T-cell (primary cell): ENCODE measurements at regions not wholly inside any gene's neighbourhood (a gene's known extent, or its start where the extent isn't known, plus 50 kb on each side); places are given as distances from the start of the nearest gene placed in this dataset.

ENCODE experiments used
- ATAC-seq, 4 experiments: fragments of 200-7000 bp in 3 of 4; fragments of 150-1000 bp in 1 of 4; cut with Tn5 transposase; replicated peaks in 1 of 4; 1 replicate in 3 of 4; 2 replicates in 1 of 4; pipeline ENCODE4 v1.10.0; 2021; ENCODE audit warnings: moderate library complexity in 3 of 4, mild to moderate bottlenecking in 2 of 4, moderate number of reproducible peaks in 1 of 4
- CTCF ChIA-PET, 2 donors: fragments of 300-600 bp; sonication (Branson Sonifier 250); formaldehyde crosslinking; loops; one replicate each; lab custom pipeline; 2022; ENCODE audit warnings: antibody characterized with exemption in 2 of 2; lab: Charles Lee
- POLR2A ChIA-PET, 2 donors: fragments of 300-600 bp; sonication (Branson Sonifier 250); formaldehyde crosslinking; loops; one replicate each; lab custom pipeline; 2022; ENCODE audit warnings: antibody characterized with exemption in 2 of 2; lab: Charles Lee
- DNase-seq, 35 experiments: peaks; one replicate each; pipeline versions ENCODE4 v3.0.0 to v3.0.0-alpha.2; 2013 to 2023
- H3K27ac ChIP-seq: one replicate; pipeline ENCODE4 v1.5.1; 2013; ENCODE audit warnings: low read length
- H3K27me3 ChIP-seq, 2 experiments: replicated peaks in 1 of 2; 1 replicate in 1 of 2; 2 replicates in 1 of 2; pipeline versions ENCODE4 v1.6.1 to v1.7.0; 2013; ENCODE audit warnings: low read length in 1 of 2, mixed read lengths in 1 of 2; ENCODE audit not compliant: control insufficient read depth in 2 of 2, insufficient read depth in 2 of 2; ENCODE audit errors: extremely low read depth in 1 of 2
- H3K36me3 ChIP-seq, 2 donors: 1 replicate in 1 of 2; 2 replicates in 1 of 2; pipeline versions ENCODE4 v1.6.1 to v1.7.0; 2013; ENCODE audit warnings: low read length in 1 of 2; ENCODE audit not compliant: control insufficient read depth in 2 of 2, insufficient read depth in 1 of 2; ENCODE audit errors: extremely low read depth in 1 of 2
- H3K4me1 ChIP-seq, 2 experiments: 1 replicate in 1 of 2; 2 replicates in 1 of 2; pipeline versions ENCODE4 v1.6.1 to v1.7.0; 2013; ENCODE audit warnings: low read length in 2 of 2, mixed read lengths in 1 of 2; ENCODE audit not compliant: insufficient read depth in 2 of 2, control insufficient read depth in 1 of 2; ENCODE audit errors: extremely low read depth in 1 of 2
- H3K4me3 ChIP-seq, 2 donors: 1 replicate in 1 of 2; 2 replicates in 1 of 2; pipeline versions ENCODE4 v1.5.1 to v1.7.0; 2013; ENCODE audit warnings: mild to moderate bottlenecking in 2 of 2, low read length in 1 of 2, moderate library complexity in 1 of 2; ENCODE audit not compliant: control insufficient read depth in 1 of 2; ENCODE audit errors: extremely low read depth in 1 of 2
- H3K9me3 ChIP-seq: 2 replicates; pipeline ENCODE4 v1.7.0; 2013
- H3K27ac Mint-ChIP-seq, 2 donors: one replicate each; pipeline ENCODE4 v1.8.0; 2020 to 2021; ENCODE audit warnings: mild to moderate bottlenecking in 2 of 2, mixed read lengths in 2 of 2
- H3K27me3 Mint-ChIP-seq, 2 donors: one replicate each; pipeline ENCODE4 v1.8.0; 2021 to 2022; ENCODE audit warnings: mixed read lengths in 2 of 2
- H3K36me3 Mint-ChIP-seq: one replicate; pipeline ENCODE4 v1.8.0; 2021; ENCODE audit warnings: mixed read lengths
- H3K4me1 Mint-ChIP-seq, 3 donors: one replicate each; pipeline ENCODE4 v1.8.0; 2020 to 2022; ENCODE audit warnings: mixed read lengths in 3 of 3, mild to moderate bottlenecking in 1 of 3
- H3K4me3 Mint-ChIP-seq, 3 donors: one replicate each; pipeline ENCODE4 v1.8.0; 2020 to 2022; ENCODE audit warnings: mild to moderate bottlenecking in 3 of 3, mixed read lengths in 3 of 3, moderate library complexity in 3 of 3
- H3K9me3 Mint-ChIP-seq, 3 donors: one replicate each; pipeline ENCODE4 v1.8.0; 2020 to 2022; ENCODE audit warnings: mixed read lengths in 3 of 3
- WGBS: methylation state at CpG from one replicate; pipeline ENCODE4 v1.1.5; 2013; ENCODE audit warnings: missing lambda C conversion rate; ENCODE audit not compliant: insufficient coverage; 5-methylcytosine and 5-hydroxymethylcytosine counted together

GRCh38 chr4:131430302-131430701 is 1718.8 kb upstream of the PCDH10 start:
- WGBS = 84% methylated on average over 2 of the region's 3 CpGs
- Histone ChIP-seq H3K27ac (no peak overlapping the region), H3K4me1 (no peaks in the 10 kb centered on the region), H3K4me3 (no peak overlapping the region), H3K9me3 (no peaks in the 10 kb centered on the region), H3K36me3 (no peaks in the 10 kb centered on the region), H3K27me3 (no peaks in the 10 kb centered on the region)
- ChIA-PET CTCF (no interaction called here), POLR2A (no interaction called here)
- no peak for DNase-seq
- no peak for ATAC-seq
- Mint-ChIP-seq H3K27ac (no peak overlapping the region), H3K4me3 (no peak overlapping the region), H3K4me1 (no peaks in the 10 kb centered on the region), H3K27me3 (no peaks in the 10 kb centered on the region), H3K9me3 (peaks cover 8 to 41% (median 14%) of the 10 kb centered on the region in 3 donors), H3K36me3 (no peaks in the 10 kb centered on the region)

DNA sequence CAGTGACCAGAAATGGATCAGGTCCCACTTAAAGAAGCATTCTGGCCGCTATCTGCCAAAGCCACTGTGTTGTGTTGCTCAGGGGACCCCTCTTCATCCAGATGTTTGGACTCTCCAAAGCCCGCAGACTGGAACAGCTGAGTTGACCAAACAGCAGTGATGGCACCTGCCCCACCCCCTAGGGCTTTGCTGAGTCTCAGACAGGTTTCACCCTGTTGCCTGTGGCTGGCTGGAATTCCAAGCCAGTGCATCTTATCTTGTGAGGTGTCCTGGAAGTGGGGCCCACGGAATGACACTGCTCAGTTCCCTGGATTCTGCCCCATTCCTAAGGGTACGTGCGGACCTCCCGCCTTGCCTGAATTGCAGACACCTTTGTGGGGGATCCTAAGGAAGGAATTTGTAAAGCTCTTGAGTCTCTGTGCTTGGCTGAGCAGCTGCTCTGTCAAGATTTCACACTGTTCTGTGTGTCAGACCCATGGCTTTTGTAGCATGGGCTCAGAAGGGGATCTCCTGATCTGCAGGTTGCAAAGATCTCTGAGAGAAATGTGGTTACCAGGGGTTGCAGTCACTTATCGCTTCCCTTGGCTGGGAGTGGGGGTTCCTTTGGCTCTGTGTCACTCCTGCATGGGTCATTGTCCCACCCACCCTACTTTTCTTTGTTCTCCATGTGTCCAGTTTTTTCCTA is 1707.9 kb upstream of the PCDH10 start:
- no peak overlapping the region for H3K27ac ChIP-seq
- Mint-ChIP-seq H3K36me3 (no peaks in the 10 kb centered on the region), H3K4me1 (no peaks in the 10 kb centered on the region), H3K9me3 (peaks cover 14 to 17% (median 16%) of the 10 kb centered on the region in 3 donors), H3K27me3 (no peaks in the 10 kb centered on the region), H3K4me3 (no peak overlapping the region), H3K27ac (no peak overlapping the region)
- DNase-seq = no peak
- H3K4me1 ChIP-seq = no peaks in the 10 kb centered on the region
- no peak for ATAC-seq
- H3K36me3 ChIP-seq = no peaks in the 10 kb centered on the region
- ChIA-PET POLR2A (no interaction called here), CTCF (no interaction called here)
- WGBS = 74% methylated on average over 6 of the region's 7 CpGs
- H3K9me3 ChIP-seq = no peaks in the 10 kb centered on the region
- H3K4me3 ChIP-seq = no peak overlapping the region
- H3K27me3 ChIP-seq = no peaks in the 10 kb centered on the region

GRCh38 chr4:131447883-131448282 is 1701.2 kb upstream of the PCDH10 start:
- no peaks in the 10 kb centered on the region for H3K9me3 ChIP-seq

GRCh38 chr4:131450572-131451209 is 1698.4 kb upstream of the PCDH10 start:
- POLR2A ChIA-PET = interaction anchor here in 1 of 2 donors (0.6 kb wide), 1 partner anchor 12 kb away, joined by 4 read pairs; no protein-coding TSS in a partner anchor
- H3K4me3 ChIP-seq = no peak overlapping the region
- no peaks in the 10 kb centered on the region for H3K27me3 ChIP-seq
- no peak overlapping the region for H3K27ac Mint-ChIP-seq
- H3K36me3 Mint-ChIP-seq = no peaks in the 10 kb centered on the region
- no peaks in the 10 kb centered on the region for H3K27me3 Mint-ChIP-seq
- H3K9me3 ChIP-seq = no peaks in the 10 kb centered on the region
- CTCF ChIA-PET = no interaction called here
- WGBS = no CpG with 5 or more reads among the region's 1 CpG
- DNase-seq (no peak), ATAC-seq (no peak)
- H3K4me3 Mint-ChIP-seq = no peak overlapping the region
- no peaks in the 10 kb centered on the region for H3K4me1 Mint-ChIP-seq
- no peak overlapping the region for H3K27ac ChIP-seq
- peaks cover 2 to 12% (median 4%) of the 10 kb centered on the region in 3 donors for H3K9me3 Mint-ChIP-seq
- no peaks in the 10 kb centered on the region for H3K36me3 ChIP-seq
- H3K4me1 ChIP-seq = no peaks in the 10 kb centered on the region

More at GRCh38 chr4:131447883-131448282, 1701.2 kb upstream of the PCDH10 start:
- Histone ChIP-seq H3K27me3 (no peaks in the 10 kb centered on the region), H3K4me3 (no peak overlapping the region), H3K4me1 (no peaks in the 10 kb centered on the region), H3K36me3 (no peaks in the 10 kb centered on the region), H3K27ac (no peak overlapping the region)
- WGBS = no CpG with 5 or more reads among the region's 6 CpGs
- DNase-seq (no peak), ATAC-seq (no peak)
- Mint-ChIP-seq H3K27me3 (no peaks in the 10 kb centered on the region), H3K4me1 (no peaks in the 10 kb centered on the region), H3K4me3 (no peak overlapping the region), H3K36me3 (no peaks in the 10 kb centered on the region), H3K27ac (no peak overlapping the region), H3K9me3 (peaks cover 2 to 12% (median 4%) of the 10 kb centered on the region in 3 donors)
- ChIA-PET CTCF (no interaction called here), POLR2A (no interaction called here)

DNA sequence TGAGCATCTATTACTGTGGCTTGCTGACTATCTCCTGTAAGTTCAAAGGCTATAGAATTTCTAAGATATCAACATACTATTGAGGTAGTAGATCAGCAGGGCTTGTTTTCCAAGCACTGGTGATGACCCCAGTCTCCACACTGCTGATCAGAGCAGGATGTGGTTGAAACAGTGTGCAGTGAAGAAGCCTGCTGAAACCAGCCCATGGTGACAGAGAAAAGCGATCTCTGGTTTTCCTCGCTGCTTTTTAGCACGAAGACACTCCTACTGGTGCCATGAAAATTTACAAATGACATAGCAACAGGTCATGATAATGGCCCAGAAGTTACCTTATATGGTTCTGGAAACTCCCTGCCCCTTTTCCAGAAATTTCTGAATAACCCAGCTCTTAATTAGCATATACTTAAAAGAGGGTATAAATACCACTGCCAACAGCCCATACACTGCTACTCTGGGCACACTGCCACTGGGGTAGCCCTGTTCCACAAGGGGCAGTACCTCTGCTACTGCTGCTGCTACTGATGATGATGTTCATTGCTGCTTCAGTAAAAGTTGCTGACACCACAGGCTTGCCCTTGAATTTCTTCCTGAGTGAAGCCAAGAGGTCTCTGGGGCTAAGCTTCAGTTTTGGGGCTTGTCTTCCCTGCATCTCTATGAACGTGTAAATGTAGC is 1689.5 kb upstream of the PCDH10 start:
- ChIA-PET POLR2A (no interaction called here), CTCF (no interaction called here)
- ATAC-seq (peak in 1 of 4 experiments; percentile 32), DNase-seq (no peak)
- Histone ChIP-seq H3K4me1 (peaks cover 0 to 9% of the 10 kb centered on the region in 2 experiments), H3K27ac (no peak overlapping the region), H3K4me3 (no peak overlapping the region), H3K9me3 (no peaks in the 10 kb centered on the region), H3K27me3 (no peaks in the 10 kb centered on the region), H3K36me3 (no peaks in the 10 kb centered on the region)
- Mint-ChIP-seq H3K9me3 (peaks cover 0 to 11% (median 8%) of the 10 kb centered on the region in 3 donors), H3K27me3 (no peaks in the 10 kb centered on the region), H3K36me3 (no peaks in the 10 kb centered on the region), H3K27ac (no peak overlapping the region), H3K4me1 (no peaks in the 10 kb centered on the region), H3K4me3 (no peak overlapping the region)
- 36% methylated on average over 3 of the region's 4 CpGs for WGBS

GRCh38 chr4:131470360-131470759 is 1678.7 kb upstream of the PCDH10 start:
- no peaks in the 10 kb centered on the region for H3K27me3 ChIP-seq
- H3K9me3 Mint-ChIP-seq = peaks cover 7 to 9% (median 7%) of the 10 kb centered on the region in 3 donors
- no peaks in the 10 kb centered on the region for H3K9me3 ChIP-seq
- H3K4me1 ChIP-seq = no peaks in the 10 kb centered on the region
- H3K4me3 ChIP-seq = no peak overlapping the region
- DNase-seq = no peak
- H3K4me1 Mint-ChIP-seq = no peaks in the 10 kb centered on the region
- no peaks in the 10 kb centered on the region for H3K27me3 Mint-ChIP-seq
- H3K27ac Mint-ChIP-seq = no peak overlapping the region
- H3K4me3 Mint-ChIP-seq = no peak overlapping the region
- ChIA-PET POLR2A (no interaction called here), CTCF (no interaction called here)
- H3K36me3 Mint-ChIP-seq = no peaks in the 10 kb centered on the region
- H3K36me3 ChIP-seq = no peaks in the 10 kb centered on the region
- no peak overlapping the region for H3K27ac ChIP-seq
- no peak for ATAC-seq
